ENCODE measurements at regions not wholly inside any gene's neighbourhood (a gene's known extent, or its start where the extent isn't known, plus 50 kb on each side); places are given as distances from the start of the nearest gene placed in this dataset.

DNA sequence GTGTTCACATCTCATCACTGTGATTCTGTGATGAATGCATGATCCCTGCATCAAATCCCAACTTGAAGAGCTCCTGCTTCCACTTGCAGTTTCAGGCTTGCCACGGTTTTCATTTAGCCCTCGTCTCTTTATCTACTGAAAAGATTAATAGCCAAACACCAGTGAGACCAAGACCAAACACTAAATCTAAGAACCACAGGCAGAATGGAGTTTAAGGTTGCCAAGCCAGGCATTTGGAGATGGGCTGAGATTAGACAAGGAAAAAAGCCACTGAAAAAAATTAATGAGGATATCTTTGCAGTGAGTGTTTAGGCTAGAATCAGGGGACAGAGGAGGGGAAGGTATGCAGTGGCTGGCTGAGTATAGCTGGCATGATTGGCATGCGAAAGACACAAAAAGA lies 227.2 kb upstream of the BLID start:
- FAIRE-seq, result no peak

DNA sequence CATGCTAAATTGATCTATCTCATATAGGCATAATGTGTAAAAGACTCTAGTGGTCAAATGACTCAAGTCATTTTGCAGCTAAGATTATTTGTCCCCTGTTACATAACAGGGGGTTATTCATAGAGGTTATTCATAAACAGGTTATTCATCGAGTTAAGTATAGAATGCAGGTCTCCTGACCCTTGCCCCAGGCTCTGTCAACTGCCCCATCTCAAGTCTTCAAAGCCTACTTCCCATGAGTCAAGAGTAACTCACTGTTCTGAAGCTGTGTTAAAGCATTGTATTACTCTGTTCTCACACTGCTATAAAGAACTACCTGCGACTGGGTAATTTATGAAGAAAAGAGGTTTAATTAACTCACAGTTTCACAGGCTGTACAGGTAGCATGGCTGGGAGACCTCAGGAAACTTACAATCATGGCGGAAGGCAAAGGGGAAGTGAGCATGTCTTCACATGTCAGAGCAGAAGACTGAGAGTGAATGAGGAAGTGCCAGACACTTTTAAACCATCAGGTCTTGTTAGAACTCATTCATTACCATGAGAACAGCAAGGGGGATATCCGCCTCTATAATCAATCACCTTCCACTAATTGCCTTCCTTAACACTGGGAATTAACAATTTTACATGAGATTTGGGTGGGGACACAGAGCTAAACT lies 226.2 kb upstream of the BLID start:
- no peak for FAIRE-seq

DNA sequence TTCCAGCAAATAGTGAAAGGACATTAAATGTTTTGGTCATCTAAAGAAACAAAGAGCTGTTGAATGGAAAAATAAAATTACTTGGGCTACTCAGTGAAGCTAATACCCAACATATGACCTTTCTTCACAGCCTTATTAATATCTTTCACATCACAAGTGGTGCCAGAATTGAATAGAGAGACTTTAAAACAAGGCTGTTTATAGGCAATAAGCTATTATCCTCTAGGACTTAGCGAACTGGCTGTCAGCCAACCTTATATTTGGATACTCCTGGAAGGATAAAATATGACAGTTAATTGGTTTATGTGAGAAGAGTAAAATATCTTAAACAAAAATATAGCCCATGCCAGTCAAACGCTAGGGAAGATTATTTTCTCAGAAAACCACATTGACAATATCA lies 225.5 kb upstream of the BLID start:
- no peak for FAIRE-seq

DNA sequence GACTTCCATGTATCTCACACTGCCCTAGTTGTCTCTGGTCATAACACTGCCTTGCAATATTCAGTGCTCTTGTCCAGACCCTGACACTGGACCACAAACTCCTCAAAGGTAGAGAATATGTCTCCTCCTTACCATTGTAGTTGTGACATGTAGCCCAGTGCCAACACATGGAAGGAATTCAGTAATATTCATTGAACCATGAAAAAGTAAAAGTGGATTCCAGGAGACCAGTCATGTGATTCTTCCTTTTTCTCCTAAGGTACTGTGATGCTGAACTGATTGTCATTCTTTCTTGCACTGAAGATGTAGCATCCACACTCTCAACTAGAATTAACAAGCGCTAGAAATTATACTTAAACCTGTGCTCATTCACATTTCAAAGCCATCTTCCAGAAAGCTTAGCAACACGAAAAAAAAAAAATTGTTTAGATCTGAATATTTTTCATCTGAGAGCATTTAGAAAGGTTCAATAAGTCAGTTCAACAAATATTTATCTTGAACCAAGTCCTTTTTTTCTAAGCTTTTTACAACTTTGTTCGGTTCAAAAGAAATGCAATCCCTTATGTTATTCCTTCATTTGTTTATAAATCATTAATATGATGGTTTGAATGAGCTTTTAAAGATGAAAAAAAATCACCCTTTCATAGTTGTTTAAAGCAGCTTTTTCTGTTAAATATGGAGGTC lies 224.7 kb upstream of the BLID start:
- FAIRE-seq, result no peak

DNA sequence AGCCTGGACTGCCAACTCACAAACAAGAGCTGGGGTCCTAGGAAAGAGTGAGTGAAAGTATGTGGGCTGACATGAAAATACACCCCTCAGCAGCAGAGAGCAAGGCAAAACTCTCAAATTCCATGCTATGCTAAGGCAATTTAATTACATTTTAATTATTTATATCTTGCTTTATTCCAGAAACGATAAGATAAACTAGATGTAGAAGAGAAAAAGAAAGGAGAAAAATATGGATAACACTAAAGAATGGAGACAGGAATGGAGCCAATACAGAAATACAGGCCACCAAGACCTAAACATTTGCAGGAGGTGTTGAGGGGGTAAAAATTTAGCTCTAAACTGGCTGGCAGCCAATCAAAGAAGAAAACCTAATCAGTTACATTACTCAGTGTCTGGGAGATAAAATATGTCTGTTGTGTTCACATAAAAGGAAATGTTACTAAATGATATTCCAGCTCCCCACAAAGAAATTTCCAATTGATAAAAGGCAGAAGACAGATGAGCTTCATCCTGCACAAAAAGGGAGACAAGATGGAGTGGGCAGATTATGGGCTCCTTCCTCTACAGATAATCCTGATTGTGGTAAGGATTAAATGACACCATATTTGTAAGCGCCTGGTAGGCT lies 223.5 kb upstream of the BLID start:
- FAIRE-seq, result no peak

DNA sequence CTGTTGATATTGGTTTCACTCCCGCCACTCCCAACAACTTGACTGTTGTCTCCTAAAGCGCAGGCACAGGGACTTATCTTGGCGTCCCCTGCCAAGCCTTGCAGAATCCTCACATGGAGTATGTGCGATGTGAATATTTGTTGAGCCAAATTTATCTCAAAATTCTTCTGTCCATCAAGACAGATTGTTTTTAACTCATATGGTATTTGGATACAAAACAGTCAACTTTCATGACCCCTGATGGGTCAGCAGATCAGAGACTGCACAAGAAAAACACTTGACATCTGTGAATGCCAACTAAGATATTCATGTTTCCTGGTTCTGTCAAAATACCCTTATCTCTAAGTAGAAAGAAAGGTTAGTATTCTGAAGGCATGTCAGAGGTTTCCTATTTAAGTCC lies 221.7 kb upstream of the BLID start:
- no peak for FAIRE-seq

DNA sequence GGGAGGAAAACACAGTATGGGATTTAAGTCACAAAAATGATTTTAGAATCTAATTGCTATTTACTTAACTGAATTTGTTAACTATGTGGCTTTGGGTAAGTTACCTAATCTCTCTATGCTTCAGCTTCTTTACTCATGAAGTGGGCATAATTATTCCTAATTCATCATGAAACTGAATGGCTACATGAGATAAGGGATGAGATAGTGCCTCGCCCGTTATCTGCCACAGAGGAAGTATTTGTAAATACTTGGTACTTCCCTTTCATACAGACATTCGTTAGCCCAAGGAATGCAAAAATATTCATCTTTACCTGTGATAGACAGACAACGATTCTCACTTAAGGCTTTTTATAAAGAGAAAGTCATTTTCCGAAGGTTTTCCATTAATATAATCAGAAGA lies 221.2 kb upstream of the BLID start:
- FAIRE-seq, result no peak

DNA sequence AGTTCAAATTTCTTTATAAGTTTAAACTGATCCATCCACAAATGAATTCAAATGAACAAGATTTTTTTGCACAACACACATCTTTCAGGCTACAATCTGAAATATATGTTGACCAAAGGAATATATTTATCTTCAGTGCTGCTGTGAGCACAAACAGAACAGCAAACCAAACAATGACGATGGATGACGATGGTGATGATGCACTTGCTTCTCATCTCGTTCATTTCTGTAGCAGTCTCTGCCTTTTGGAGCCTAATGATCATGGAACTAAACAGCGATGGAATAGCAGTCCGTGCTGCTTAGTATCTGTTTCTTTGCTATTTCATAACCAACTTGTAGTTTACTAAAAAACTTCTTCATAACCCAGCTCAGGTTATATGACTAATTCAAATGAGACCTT lies 220.7 kb upstream of the BLID start:
- no peak for FAIRE-seq

DNA sequence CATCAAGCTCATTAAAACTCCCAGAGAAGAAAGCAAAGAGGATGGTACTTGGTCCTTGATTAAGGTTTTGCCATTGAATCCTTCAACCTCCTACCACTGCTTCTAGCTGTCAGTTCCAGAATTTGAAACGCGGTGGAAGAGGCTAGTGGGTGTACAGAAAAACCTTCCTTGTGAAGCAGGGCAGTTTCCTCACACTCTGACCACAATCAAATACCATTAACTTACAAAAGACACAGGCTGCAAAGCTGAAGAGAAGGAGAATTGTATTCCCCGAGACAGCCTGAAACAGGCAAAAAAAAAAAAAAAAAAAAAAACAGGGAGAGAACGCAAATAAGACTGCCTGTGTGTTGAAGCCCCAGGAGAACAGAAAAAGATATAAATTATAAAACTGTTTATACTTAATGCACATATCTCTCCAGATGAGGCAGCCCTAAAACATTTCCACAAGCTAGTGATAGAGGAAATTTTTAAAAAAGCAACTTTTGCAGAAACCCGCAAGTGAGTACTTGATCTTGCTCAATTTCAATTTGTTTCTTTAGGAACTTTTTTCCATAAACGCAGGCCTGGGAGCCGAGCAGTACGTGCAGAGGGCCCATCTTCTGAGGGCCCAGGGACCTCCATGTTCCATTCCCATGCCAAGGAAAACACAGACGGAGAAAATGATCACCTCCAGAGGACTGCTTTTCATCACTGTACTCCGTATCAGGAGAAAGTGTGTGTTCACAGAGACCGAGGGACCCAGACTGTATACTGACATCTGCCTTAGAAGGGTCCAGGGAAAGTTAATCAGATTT lies 218.7 kb upstream of the BLID start:
- FAIRE-seq, result no peak

DNA sequence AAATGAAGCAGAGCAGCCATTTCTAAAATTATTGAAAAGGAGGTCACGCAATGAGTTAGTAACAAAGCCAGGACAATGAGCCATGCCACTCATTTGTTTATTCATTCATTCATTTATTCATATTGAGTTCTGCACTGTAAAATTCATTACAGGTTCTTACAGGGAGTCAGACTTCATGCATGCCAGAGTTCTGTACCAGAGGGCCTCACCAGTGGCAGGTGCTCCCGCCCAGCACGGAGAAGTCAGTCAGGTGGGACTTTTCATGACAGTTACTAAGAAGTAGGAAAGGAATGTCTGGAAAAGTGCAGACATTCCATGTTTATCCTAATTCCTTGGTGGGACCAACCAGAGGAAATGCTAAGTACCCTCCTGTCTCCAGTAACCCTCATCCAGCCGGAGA lies 217.5 kb upstream of the BLID start:
- FAIRE-seq, result no peak

DNA sequence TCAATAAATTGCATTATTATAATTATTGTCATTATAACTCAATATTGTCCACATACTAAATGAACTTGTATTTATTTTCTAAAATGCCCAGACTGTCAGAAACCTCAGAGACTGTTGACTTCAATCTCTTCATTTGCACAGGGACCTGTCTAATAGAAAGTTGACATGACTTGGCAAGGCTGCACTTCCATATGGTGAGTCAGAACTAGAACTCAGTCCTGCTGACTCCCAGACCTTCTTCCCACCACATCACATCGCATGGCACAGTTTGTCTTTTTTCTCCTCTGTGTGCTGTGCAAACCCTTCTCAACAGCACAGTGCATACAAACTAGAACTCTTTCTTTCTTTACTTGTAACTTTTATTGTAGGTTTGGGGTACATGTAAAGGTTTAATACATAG lies 215.1 kb upstream of the BLID start:
- no peak for FAIRE-seq

DNA sequence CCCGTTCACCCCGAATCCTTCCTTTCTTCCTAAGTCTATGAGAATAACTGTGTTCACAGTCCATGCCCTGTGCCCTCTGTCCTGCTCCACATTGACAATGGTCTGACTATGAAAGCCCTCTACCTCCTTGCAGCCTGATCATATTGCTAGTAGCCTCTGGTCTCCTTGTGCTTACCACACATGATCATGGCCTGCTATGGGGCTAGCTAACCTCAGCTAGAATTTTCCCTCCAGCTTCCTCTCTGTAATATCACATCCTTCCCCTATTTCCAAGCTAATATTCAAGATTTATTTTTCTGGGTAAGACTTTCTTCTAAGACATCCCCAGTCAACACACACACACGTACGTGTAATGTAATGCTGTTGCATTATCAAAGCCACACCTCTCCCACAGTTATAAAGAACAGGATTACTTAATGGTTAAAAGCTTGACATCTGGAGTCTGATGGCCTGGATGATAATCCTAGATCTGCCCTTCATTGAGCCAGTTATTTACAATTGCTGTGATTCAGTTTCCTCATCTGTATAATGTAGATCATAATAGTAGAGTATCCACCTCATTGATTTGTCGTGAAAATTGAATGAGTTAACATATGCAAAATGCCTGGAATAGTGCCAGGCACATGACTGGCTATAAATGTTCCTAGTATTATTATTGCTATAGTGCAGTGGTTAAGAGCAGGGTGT lies 214.4 kb upstream of the BLID start:
- no peak for FAIRE-seq

DNA sequence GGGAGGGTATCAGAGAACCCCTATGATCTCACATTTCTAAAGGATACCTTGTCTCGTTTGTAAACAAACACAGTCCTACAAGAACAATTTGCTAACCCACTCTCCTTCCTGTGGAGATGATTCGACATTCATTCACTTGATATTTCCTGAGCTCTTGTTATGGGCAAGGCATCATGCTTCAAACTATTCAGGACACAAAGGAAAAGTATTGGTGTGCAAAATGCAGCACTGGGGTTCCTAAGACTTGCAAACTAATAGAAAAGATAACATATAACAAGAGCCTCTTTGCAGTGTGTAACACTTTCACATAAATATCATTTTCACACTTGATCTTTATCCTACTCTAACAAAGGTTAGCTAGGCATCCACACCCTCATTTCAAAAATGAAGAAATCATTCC lies 211.5 kb upstream of the BLID start:
- FAIRE-seq, result no peak

DNA sequence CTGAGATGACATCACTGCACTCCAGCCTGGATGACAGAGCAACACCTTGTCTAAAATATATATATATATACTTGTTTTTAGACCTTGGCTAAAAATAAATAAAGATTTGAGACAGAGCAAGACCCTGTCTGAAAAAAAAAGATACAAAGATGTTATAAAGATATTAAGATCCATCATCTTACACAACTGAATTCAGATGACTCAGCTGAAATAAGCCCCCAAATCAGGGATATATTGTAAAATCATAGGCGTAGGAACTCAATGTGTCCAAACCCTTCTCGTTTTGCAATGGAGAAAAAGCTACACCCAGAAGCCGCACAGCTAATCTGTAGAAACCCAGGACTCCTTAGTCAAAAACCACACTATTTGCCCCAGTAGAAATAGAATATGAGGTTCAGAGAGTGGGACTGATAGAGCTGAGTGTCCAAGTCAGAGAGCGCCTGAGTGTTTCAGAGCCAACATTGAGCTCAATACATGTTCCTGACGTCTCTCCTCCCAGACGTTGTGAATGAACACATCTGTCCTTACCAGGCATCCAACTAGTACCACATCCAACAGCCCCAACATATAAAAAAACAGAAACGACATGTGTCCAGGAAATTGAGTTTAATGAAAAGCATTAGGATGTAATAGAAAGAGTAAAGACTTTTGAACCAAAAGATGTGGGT lies 207.9 kb upstream of the BLID start:
- no peak for FAIRE-seq

DNA sequence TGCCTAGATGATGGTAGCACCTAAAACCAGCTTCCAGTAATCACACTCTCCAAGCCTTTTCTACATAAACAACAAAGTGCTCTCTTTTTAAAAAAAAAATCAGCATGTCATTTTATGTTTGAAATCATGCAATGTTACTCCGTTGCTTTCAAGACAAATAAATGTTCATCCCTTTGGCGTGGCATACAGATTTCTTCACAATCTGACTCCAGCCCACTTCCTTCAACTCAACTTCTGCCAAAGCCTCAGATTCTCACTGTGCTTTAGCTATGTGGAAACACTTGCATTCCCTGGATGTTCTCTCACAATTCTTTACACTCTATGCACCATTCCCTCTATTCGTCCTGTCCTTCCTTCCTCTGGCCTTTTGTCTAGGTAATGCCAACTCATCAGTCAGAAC lies 206.3 kb upstream of the BLID start:
- no peak for FAIRE-seq

DNA sequence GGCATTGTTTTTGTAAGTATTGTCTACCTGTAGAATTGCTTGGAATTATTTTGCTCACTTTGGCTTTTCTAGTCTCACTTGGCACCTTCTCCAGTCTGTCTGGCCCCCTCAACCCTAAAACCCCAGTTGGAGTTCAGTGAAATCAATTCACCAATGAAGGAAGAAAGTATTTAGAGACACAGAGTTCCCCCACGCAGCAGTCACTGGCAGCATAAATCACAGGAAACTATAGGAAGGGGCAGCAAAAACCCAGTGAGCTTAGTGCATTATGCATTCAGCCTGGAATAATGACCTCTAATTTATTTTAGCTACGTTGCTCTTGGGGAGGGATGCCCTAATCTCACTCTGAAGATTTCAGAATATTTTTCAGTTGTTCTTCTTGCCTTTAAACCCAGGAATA lies 204.7 kb upstream of the BLID start:
- no peak for FAIRE-seq

DNA sequence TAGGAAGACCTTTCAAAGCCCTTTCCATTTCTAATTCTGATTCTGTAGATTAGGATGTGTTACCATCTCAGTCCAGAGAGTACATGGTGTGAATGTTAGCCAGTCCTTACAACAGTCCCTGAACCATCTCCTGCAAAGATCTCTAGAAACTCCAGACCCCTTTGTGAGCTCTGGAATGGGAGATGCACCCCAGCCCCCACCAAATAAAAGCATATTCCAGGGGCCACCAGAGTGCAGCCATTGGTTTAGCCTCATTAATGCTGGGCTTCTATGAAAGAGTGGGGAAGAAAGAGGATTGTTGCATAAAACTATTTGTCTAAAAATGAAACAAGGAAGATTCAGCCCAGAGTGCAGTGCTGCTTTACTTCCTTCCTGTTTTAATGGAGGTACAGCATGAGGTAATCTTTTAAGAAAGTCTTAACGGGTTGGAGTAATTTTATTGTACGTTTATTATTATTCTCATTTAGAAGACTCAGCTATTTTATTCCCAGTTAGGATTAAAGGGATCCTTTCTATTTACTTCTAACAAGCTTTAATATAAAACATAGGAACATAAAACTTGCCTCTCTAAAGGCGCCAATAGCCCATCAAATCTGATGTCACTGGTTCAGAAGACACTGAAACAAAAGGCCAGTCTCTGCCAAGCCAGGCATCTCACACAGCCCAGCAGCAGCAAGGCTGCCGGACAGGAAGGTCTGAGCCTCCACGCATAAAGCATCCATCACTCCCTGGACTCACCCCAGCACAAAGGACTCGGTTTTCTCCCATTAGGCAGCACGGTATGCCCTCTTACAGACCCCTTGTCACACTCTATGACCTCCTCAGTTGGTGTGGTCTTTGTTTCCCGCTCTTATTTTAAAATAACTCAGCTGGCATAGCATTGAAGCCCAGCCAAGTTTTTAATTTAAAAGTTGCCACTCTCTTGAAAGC lies 203.9 kb upstream of the BLID start:
- FAIRE-seq, result no peak

DNA sequence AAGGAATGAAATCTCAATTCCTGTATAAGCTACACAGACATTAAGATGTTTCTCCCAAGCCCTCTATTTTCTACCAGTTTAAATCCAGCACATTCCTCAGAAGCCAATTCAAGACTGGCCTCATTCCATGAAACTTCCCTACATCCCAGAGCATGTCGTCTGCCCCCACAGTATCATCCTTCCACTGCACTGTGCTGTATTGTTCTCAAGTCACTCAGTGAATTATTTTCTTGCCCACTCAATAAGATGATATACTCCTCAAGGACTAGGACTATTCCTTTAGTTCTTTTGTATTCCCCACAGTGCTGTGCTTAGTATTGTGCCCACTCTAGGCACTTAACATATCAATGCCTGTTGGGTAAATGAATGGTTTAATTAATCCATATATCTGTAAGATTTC lies 203.1 kb upstream of the BLID start:
- FAIRE-seq, result no peak

DNA sequence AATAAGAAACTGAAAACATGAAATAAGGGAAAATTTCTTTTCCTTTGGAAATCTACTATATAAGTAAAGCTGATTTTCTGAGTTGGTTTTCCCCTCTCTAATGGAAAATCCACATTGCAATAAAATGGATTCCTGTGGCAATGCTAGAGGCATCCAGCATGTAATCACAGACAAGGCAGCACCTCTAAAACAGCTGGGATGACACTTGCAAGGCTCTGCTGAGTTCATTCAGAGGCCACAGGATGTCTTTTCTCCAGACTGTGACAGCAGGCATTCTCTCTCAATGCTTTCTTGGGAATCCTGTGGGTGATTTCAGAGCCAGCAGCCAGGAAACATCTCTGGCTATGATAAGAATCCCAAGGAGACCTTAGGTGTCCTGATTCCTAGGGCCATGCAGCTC lies 201.3 kb upstream of the BLID start:
- FAIRE-seq, result no peak

DNA sequence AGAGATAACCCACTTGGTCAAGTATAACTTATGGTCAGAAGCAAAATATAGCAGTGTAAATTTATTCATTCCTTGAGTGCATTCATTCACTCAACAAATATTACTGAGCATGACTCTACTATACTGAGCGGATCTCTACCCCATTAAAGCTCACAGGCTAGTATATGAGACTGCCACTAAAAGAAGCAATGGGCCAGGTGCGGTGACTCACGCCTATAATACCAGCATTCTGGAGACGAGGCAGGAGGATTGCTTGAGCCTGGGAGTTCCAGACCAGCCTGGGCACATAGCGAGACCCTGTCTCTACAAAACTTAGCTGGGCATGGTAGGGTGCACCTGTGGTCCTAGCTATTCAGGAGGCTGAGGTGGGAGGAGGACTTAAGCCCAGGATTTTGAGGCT lies 197.6 kb upstream of the BLID start:
- FAIRE-seq, result no peak

DNA sequence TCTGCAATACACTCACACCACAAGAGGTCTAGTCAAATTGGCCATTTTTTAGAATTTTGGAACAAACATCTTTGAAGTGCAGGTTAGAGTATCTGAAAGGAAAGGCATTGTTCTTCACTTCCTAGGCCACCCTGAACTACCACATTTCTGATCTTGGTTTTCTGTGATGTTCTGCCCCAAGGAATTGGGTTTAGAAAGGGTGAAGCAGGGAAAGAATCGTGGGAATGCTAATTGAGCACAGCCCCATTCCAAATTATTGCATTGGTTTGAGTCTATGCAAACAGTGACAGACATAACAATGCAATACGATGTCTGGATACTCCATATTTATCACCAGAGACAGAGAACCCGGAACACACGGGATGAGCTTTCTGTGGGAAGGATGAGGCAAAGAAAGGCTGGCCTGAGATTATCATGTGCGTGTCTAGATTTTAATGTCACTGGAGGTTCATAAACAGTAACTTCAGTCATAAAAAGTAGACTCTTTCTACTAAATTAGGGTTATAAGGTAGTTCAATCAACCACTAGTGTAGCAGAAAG lies 195.3 kb upstream of the BLID start:
- FAIRE-seq, result no peak
